ENCODE measurements at regions not wholly inside any gene's neighbourhood (a gene's known extent, or its start where the extent isn't known, plus 50 kb on each side); places are given as distances from the start of the nearest gene placed in this dataset.

DNA sequence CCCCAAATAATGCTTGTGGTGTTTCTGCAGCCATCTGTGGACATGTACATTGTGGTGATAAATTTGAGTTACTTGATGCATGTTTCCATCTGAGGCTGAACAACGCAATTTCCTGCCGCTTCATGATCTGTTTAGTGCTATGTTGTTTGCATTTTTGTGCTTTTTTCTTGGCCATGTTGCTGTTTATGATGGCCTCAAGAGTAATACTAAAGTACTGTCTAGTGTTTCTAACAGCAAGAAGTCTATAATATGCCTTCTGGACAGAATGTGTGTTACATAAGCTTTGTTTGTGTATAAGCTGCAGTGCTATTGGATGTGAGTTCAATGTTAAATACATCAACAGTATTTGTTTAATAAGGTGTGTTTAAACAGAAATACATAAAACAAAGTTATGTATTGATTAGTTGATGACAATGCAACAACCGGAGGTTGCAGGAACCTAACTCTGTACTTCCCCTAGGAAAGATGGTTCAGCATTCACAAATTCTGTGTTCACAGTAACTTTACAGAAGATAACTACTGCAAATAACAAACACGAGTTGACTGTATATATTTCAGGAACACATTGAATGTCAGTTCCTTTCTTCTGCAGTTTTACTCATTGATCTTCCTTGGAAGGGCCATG lies 114.8 kb upstream of the USP24 start:
- H4K5ac ChIP-seq (ENCODE audit: insufficient read length, low read depth, low read length) = no peak overlapping the region
- H3K27ac ChIP-seq (ENCODE audit: low read depth, low read length) = no peak overlapping the region
- WGBS, 2 experiments (ENCODE audit: extremely low coverage in 1 of 2, insufficient coverage in 1 of 2, insufficient read length in 1 of 2, insufficient replicate concordance in 2 of 2, low coverage in 1 of 2, low lambda C conversion rate in 2 of 2, missing lambda C conversion rate in 1 of 2) = 87% methylated on average over 4 of the region's 4 CpGs; no CpG with 5 or more reads in 1 of the 2 experiments
- no peak for DNase-seq (ENCODE audit: low read depth in 1 of 2, low spot score in 2 of 2)
- CTCF ChIA-PET (ENCODE audit: partially characterized antibody) = interaction anchor here (0.6 to 5.4 kb wide), 5 partner anchors 7 to 187 kb away, joined by 3 to 45 read pairs (median 8); no protein-coding TSS in a partner anchor
- no peaks in the 10 kb centered on the region for H4K20me1 ChIP-seq (replicated peaks in 1 of 2; ENCODE audit: control insufficient read depth in 1 of 2, insufficient read depth in 2 of 2, low read length in 2 of 2)
- H3K4me3 ChIP-seq (ENCODE audit: extremely low read depth in 1 of 4, insufficient read depth in 2 of 4, low read depth in 3 of 4, low read length in 4 of 4) = no peak overlapping the region
- POLR2A ChIA-PET (ENCODE audit: partially characterized antibody) = no interaction called here
- H2BK5ac ChIP-seq (ENCODE audit: low read depth, low read length) = no peak overlapping the region
- no peak for FAIRE-seq
- no peaks in the 10 kb centered on the region for H3K36me3 ChIP-seq (ENCODE audit: control insufficient read depth in 2 of 4, insufficient read depth in 4 of 4, low read length in 3 of 4)
- H2AFZ ChIP-seq (ENCODE audit: low read length) = no peak overlapping the region
- no peak overlapping the region for H3K4ac ChIP-seq (replicated peaks; ENCODE audit: insufficient read length, low read depth, low read length)
- H3K18ac ChIP-seq (ENCODE audit: extremely low read depth, low read length) = no peak overlapping the region
- H2AK5ac ChIP-seq (ENCODE audit: low read depth, low read length) = no peak overlapping the region
- H3K79me1 ChIP-seq (ENCODE audit: low read depth, low read length) = no peaks in the 10 kb centered on the region
- no peak overlapping the region for H3K9ac ChIP-seq (replicated peaks in 1 of 4; ENCODE audit: extremely low read depth in 1 of 4, low read depth in 3 of 4, low read length in 3 of 4)
- H2BK15ac ChIP-seq (ENCODE audit: low read length) = no peak overlapping the region
- H3K4me2 ChIP-seq (ENCODE audit: insufficient read depth in 1 of 2, low read depth in 2 of 2, low read length in 2 of 2) = no peak overlapping the region
- H3K27me3 ChIP-seq (replicated peaks in 1 of 4; ENCODE audit: control insufficient read depth in 3 of 4, extremely low read depth in 1 of 4, insufficient read depth in 3 of 4, low read length in 3 of 4) = no peaks in the 10 kb centered on the region
- H3K56ac ChIP-seq (replicated peaks; ENCODE audit: insufficient read length, low read depth, low read length) = no peak overlapping the region
- no peak overlapping the region for H4K8ac ChIP-seq (ENCODE audit: extremely low read depth, insufficient read depth, low read length)
- no peak overlapping the region for H4K91ac ChIP-seq (replicated peaks; ENCODE audit: insufficient read length, low read length)
- peaks cover 0 to 7% (median 0%) of the 10 kb centered on the region in 4 experiments; a peak in 2 of 7 replicates for H3K4me1 ChIP-seq (replicated peaks in 1 of 4; ENCODE audit: control insufficient read depth in 3 of 4, insufficient read depth in 4 of 4, low read length in 3 of 4)
- H3K23ac ChIP-seq (ENCODE audit: insufficient read length) = no peak overlapping the region
- H3K9me3 ChIP-seq (ENCODE audit: insufficient read depth in 2 of 2, low read depth in 1 of 2, low read length in 1 of 2) = no peaks in the 10 kb centered on the region
- no peak overlapping the region for H2BK12ac ChIP-seq (ENCODE audit: low read depth, low read length)
- H2BK20ac ChIP-seq (ENCODE audit: low read length) = no peak overlapping the region
- no peak overlapping the region for H2BK120ac ChIP-seq (replicated peaks; ENCODE audit: low read depth, low read length)
- no peaks in the 10 kb centered on the region for H3K79me2 ChIP-seq (ENCODE audit: control insufficient read depth in 1 of 2, insufficient read depth in 2 of 2, low read length in 2 of 2)
- no peaks in the 10 kb centered on the region for H3K23me2 ChIP-seq (ENCODE audit: low read depth, low read length)
- H3K14ac ChIP-seq (ENCODE audit: insufficient read length) = no peak overlapping the region
